IMR-90 (cell line): ENCODE measurements at regions not wholly inside any gene's neighbourhood (a gene's known extent, or its start where the extent isn't known, plus 50 kb on each side); places are given as distances from the start of the nearest gene placed in this dataset.

ENCODE experiments used
- ATAC-seq: fragments of 200-7000 bp; cut with Tn5 transposase; 2 replicates; pipeline ENCODE4 v1.9.1; 2020; ENCODE audit warnings: low read depth, mild to moderate bottlenecking, moderate library complexity
- BruUV-seq: library from RNA; stranded (reverse); fragments of 400-500 nt; replicated peaks from 2 replicates; lab custom pipeline; 2021; lab: Mats Ljungman, UMichigan
- CTCF ChIA-PET: fragments of 300-600 bp; formaldehyde crosslinking; extraction: SDS; loops from one replicate; lab custom pipeline; 2021; ENCODE audit warnings: antibody characterized with exemption; lab: Yijun Ruan, JAX
- POLR2A ChIA-PET: fragments of 300-600 bp; sonication (Branson Sonifier 250); formaldehyde crosslinking; loops from one replicate; lab custom pipeline; 2022; ENCODE audit warnings: antibody characterized with exemption; ENCODE audit not compliant: unreplicated experiment; lab: Charles Lee
- DNase-seq: peaks from one replicate; pipeline ENCODE4 v3.0.0; 2013
- H2AFZ ChIP-seq: replicated peaks from 2 replicates; pipeline ENCODE3; 2013; ENCODE audit warnings: low read length, mild to moderate bottlenecking; ENCODE audit not compliant: poor library complexity
- H2AK5ac ChIP-seq: 2 replicates; pipeline ENCODE4 v1.6.1; 2013; ENCODE audit warnings: low read depth, low read length, inconsistent platforms
- H2AK9ac ChIP-seq: replicated peaks from 2 replicates; pipeline ENCODE3; 2013; ENCODE audit warnings: mild to moderate bottlenecking, low read depth, low read length, moderate library complexity; ENCODE audit not compliant: poor library complexity
- H2BK120ac ChIP-seq: 2 replicates; pipeline ENCODE4 v1.6.1; 2013; ENCODE audit warnings: low read depth, low read length, inconsistent platforms
- H2BK15ac ChIP-seq: 3 replicates; pipeline ENCODE4 v1.6.1; 2013; ENCODE audit warnings: low read depth, low read length, inconsistent platforms
- H2BK20ac ChIP-seq: 2 replicates; pipeline ENCODE4 v1.6.1; 2013; ENCODE audit warnings: low read depth, mild to moderate bottlenecking, inconsistent platforms, low read length, moderate library complexity
- H2BK5ac ChIP-seq: 2 replicates; pipeline ENCODE4 v1.6.1; 2013; ENCODE audit warnings: mild to moderate bottlenecking, low read depth, low read length, inconsistent platforms; ENCODE audit not compliant: poor library complexity, severe bottlenecking
- H3K14ac ChIP-seq: replicated peaks from 2 replicates; pipeline ENCODE4 v1.6.1; 2013; ENCODE audit warnings: low read depth, low read length, inconsistent platforms
- H3K18ac ChIP-seq: 2 replicates; pipeline ENCODE4 v1.6.1; 2013; ENCODE audit warnings: low read depth, low read length, control low read depth
- H3K23ac ChIP-seq: 2 replicates; pipeline ENCODE4 v1.6.1; 2013; ENCODE audit warnings: low read depth, low read length, inconsistent platforms
- H3K27ac ChIP-seq: 2 replicates; pipeline ENCODE4 v1.5.1; 2013; ENCODE audit warnings: mild to moderate bottlenecking, control low read depth, low read length; ENCODE audit not compliant: insufficient read depth
- H3K27me3 ChIP-seq: 2 replicates; pipeline ENCODE4 v1.6.1; 2013; ENCODE audit warnings: low read length; ENCODE audit not compliant: control insufficient read depth, insufficient read depth
- H3K36me3 ChIP-seq: 2 replicates; pipeline ENCODE4 v1.6.1; 2013; ENCODE audit warnings: low read length, mixed read lengths; ENCODE audit not compliant: control insufficient read depth, insufficient read depth
- H3K4ac ChIP-seq: 2 replicates; pipeline ENCODE4 v1.6.1; 2013; ENCODE audit warnings: low read depth, low read length, inconsistent platforms
- H3K4me1 ChIP-seq: 2 replicates; pipeline ENCODE4 v1.6.1; 2013; ENCODE audit warnings: low read length, mixed read lengths; ENCODE audit not compliant: control insufficient read depth, insufficient read depth
- H3K4me2 ChIP-seq: 2 replicates; pipeline ENCODE4 v1.6.1; 2013; ENCODE audit warnings: low read depth, mild to moderate bottlenecking, control low read depth, low read length, moderate library complexity
- H3K4me3 ChIP-seq: 2 replicates; pipeline ENCODE4 v1.5.1; 2013; ENCODE audit warnings: low read depth, mild to moderate bottlenecking, control low read depth, low read length, moderate library complexity; ENCODE audit not compliant: insufficient read depth
- H3K56ac ChIP-seq: 2 replicates; pipeline ENCODE4 v1.6.1; 2013; ENCODE audit warnings: low read length, inconsistent platforms; ENCODE audit not compliant: insufficient read depth; ENCODE audit errors: extremely low read depth
- H3K79me1 ChIP-seq, 2 experiments: 2 replicates each; pipeline ENCODE4 v1.6.1; 2013; ENCODE audit warnings: low read length in 2 of 2, inconsistent platforms in 1 of 2, low read depth in 1 of 2
- H3K9ac ChIP-seq: 2 replicates; pipeline ENCODE4 v1.6.1; 2013; ENCODE audit warnings: low read depth, low read length, control low read depth
- H3K9me1 ChIP-seq: 2 replicates; pipeline ENCODE4 v1.6.1; 2013; ENCODE audit warnings: low read length, inconsistent platforms; ENCODE audit not compliant: insufficient read depth
- H3K9me3 ChIP-seq: 2 replicates; pipeline ENCODE4 v1.6.1; 2013; ENCODE audit warnings: low read length; ENCODE audit not compliant: control insufficient read depth, insufficient read depth
- H4K20me1 ChIP-seq: 2 replicates; pipeline ENCODE4 v1.6.1; 2013; ENCODE audit warnings: low read length, inconsistent platforms; ENCODE audit not compliant: insufficient read depth
- H4K5ac ChIP-seq: 2 replicates; pipeline ENCODE4 v1.6.1; 2013; ENCODE audit warnings: mild to moderate bottlenecking, low read depth, low read length, control low read depth
- H4K8ac ChIP-seq, 2 experiments: 2 replicates each; pipeline ENCODE4 v1.6.1; 2013; ENCODE audit warnings: low read depth in 2 of 2, low read length in 2 of 2, control low read depth in 1 of 2, inconsistent platforms in 1 of 2
- H4K91ac ChIP-seq: 2 replicates; pipeline ENCODE4 v1.6.1; 2013; ENCODE audit warnings: low read depth, low read length, inconsistent platforms; ENCODE audit not compliant: insufficient read depth
- CHD1 ChIP-seq: IDR thresholded peaks from 2 replicates; pipeline ENCODE4 v1.6.1; 2012; ENCODE audit warnings: low read depth, low read length, improper control_type of control experiment
- POLR2A ChIP-seq: IDR thresholded peaks from 2 replicates; pipeline ENCODE4 v1.6.1; 2012; ENCODE audit warnings: mild to moderate bottlenecking, low read depth, low read length
- RCOR1 ChIP-seq: IDR thresholded peaks from 2 replicates; pipeline ENCODE4 v1.6.1; 2012; ENCODE audit warnings: mild to moderate bottlenecking, low read length, improper control_type of control experiment; ENCODE audit not compliant: insufficient replicate concordance
- SMC3 ChIP-seq: fragments of 150-350 bp; IDR thresholded peaks from 2 replicates; pipeline ENCODE4 v1.6.1; 2016; ENCODE audit warnings: low read depth, mild to moderate bottlenecking, antibody characterized with exemption, low read length, moderate library complexity
- USF2 ChIP-seq: fragments of 150-350 bp; IDR thresholded peaks from 2 replicates; pipeline ENCODE4 v1.6.1; 2017; ENCODE audit warnings: mild to moderate bottlenecking, antibody characterized with exemption, low read length, low read depth
- WGBS, 2 experiments: methylation state at CpG; one replicate each; pipeline versions ENCODE4 v1.1.5 to v1.1.7; 2013; ENCODE audit warnings: missing lambda C conversion rate in 2 of 2; ENCODE audit not compliant: insufficient read length in 1 of 2; ENCODE audit errors: extremely low coverage in 2 of 2; 5-methylcytosine and 5-hydroxymethylcytosine counted together
- dilution Hi-C: fragments of 300-500 bp; cut with HindIII; formaldehyde crosslinking; loops from one replicate; pipeline ENCODE4 v1.14.3; 2018; ENCODE audit warnings: low sequenced_read_pairs; ENCODE audit not compliant: unreplicated experiment
- in situ Hi-C: fragments of 300-500 bp; cut with MboI; formaldehyde crosslinking; loops from 3 replicates; pipeline ENCODE4 v1.14.3; 2019; ENCODE audit warnings: low sequenced_read_pairs, inconsistent platforms, mixed read lengths
- intact Hi-C: fragments of 100-400 bp; cut with micrococcal nuclease; formaldehyde crosslinking; loops from 2 replicates; pipeline ENCODE4 v1.10.0; 2022

DNA sequence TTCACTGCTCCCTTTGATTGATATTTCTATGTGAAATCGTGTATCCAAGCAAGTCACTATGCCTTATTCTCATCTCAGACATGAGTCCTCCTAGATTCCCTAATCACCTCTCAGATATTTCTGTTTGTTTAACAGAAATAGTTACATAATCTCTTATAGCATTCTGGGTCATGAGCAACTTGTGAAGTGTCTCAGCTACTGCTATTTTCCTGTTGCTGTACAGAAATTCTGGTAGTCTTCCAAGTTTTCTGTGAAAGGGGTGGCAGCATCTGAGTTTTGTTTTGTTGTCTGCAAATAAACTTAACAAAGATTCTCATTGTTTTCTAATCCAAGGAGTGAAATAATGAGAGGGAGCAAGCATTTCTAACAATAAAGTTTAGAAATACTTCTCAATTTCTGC is 256.9 kb upstream of the ST8SIA4 start:
- H3K9ac ChIP-seq: no peak overlapping the region
- no peak overlapping the region for H3K56ac ChIP-seq
- no TSS peak for BruUV-seq
- H3K18ac ChIP-seq: no peak overlapping the region
- H4K5ac ChIP-seq: no peak overlapping the region
- H4K20me1 ChIP-seq: no peaks in the 10 kb centered on the region
- no peak for ATAC-seq
- ChIA-PET CTCF (no interaction called here), POLR2A (no interaction called here)
- no peak overlapping the region for H2AK9ac ChIP-seq
- no peak overlapping the region for H2BK20ac ChIP-seq
- no peak overlapping the region for H2BK120ac ChIP-seq
- intact Hi-C loops (no loop called here), in situ Hi-C loops (no loop called here), dilution Hi-C loops (no loop called here)
- no peak overlapping the region for H4K8ac ChIP-seq
- no peak overlapping the region for H2BK15ac ChIP-seq
- H3K4me2 ChIP-seq: no peak overlapping the region
- H3K4me1 ChIP-seq: no peaks in the 10 kb centered on the region
- no peaks in the 10 kb centered on the region for H3K79me1 ChIP-seq
- no peak for DNase-seq
- no peak overlapping the region for H3K14ac ChIP-seq
- H3K4me3 ChIP-seq: no peak overlapping the region
- H3K4ac ChIP-seq: no peak overlapping the region
- H3K27ac ChIP-seq: no peak overlapping the region
- no peaks in the 10 kb centered on the region for H3K9me1 ChIP-seq
- H3K9me3 ChIP-seq: peaks cover 4% of the 10 kb centered on the region
- H3K23ac ChIP-seq: no peak overlapping the region
- WGBS, 2 experiments: no CpG with 5 or more reads among the region's 1 CpG
- H2BK5ac ChIP-seq: no peak overlapping the region
- no peak overlapping the region for H4K91ac ChIP-seq
- H3K27me3 ChIP-seq: no peaks in the 10 kb centered on the region
- TF ChIP-seq USF2 (no peak), SMC3 (no peak), CHD1 (no peak), RCOR1 (no peak), POLR2A (no peak)
- H2AK5ac ChIP-seq: no peak overlapping the region
- H2AFZ ChIP-seq: no peak overlapping the region
- no peaks in the 10 kb centered on the region for H3K36me3 ChIP-seq
